ENCODE measurements at regions not wholly inside any gene's neighbourhood (a gene's known extent, or its start where the extent isn't known, plus 50 kb on each side); places are given as distances from the start of the nearest gene placed in this dataset.

GRCh38 chr5:72760259-72760658 is 56.2 kb upstream of the TNPO1 start:
- no peak overlapping the region for H3K4me3 ChIP-seq
- 39 to 100% (median 96%) methylated on average over 1 of the region's 1 CpG for WGBS, 3 donors
- DNase-seq, result no peak
- no peaks in the 10 kb centered on the region for H3K36me3 ChIP-seq
- TF ChIP-seq EP300 (IDR thresholded peaks at IDR 0.05) (no peak), POLR2A (IDR thresholded peaks at IDR 0.05) (no peak)
- no peaks in the 10 kb centered on the region for H3K4me1 ChIP-seq (ENCODE audit: insufficient read depth)
- no peaks in the 10 kb centered on the region for H3K27me3 ChIP-seq
- no peaks in the 10 kb centered on the region for H3K9me3 ChIP-seq
- H3K27ac ChIP-seq, result no peak overlapping the region
- intact Hi-C loops (cut with DNase I), result no loop called here

DNA sequence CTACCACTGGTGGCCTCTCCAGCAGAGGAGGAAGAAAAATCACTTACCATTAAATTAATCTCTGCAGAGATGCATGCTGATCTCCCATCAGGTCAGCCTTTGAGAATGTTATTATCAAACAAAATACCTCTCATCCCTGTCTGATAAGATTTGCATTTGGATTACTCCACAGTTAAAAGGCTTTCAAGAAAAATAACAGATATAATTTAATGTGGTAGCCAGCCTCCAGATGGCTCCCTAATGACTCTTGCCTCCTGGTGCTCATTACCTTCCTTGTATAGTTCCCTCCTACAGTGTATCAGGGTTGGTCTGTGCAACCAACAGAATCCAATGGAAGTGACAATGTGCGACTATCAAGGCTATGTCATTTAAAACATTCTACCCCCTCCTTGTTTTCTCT is 63.6 kb upstream of the TNPO1 start:
- H3K4me3 ChIP-seq, result no peak overlapping the region
- no peaks in the 10 kb centered on the region for H3K4me1 ChIP-seq (ENCODE audit: insufficient read depth)
- intact Hi-C loops (cut with DNase I), result no loop called here
- H3K27me3 ChIP-seq, result no peaks in the 10 kb centered on the region
- DNase-seq, result no peak
- no peaks in the 10 kb centered on the region for H3K36me3 ChIP-seq
- no peak overlapping the region for H3K27ac ChIP-seq
- WGBS, 3 donors, result 94 to 100% (median 100%) methylated on average over 1 of the region's 1 CpG
- TF ChIP-seq, protein P1, sequence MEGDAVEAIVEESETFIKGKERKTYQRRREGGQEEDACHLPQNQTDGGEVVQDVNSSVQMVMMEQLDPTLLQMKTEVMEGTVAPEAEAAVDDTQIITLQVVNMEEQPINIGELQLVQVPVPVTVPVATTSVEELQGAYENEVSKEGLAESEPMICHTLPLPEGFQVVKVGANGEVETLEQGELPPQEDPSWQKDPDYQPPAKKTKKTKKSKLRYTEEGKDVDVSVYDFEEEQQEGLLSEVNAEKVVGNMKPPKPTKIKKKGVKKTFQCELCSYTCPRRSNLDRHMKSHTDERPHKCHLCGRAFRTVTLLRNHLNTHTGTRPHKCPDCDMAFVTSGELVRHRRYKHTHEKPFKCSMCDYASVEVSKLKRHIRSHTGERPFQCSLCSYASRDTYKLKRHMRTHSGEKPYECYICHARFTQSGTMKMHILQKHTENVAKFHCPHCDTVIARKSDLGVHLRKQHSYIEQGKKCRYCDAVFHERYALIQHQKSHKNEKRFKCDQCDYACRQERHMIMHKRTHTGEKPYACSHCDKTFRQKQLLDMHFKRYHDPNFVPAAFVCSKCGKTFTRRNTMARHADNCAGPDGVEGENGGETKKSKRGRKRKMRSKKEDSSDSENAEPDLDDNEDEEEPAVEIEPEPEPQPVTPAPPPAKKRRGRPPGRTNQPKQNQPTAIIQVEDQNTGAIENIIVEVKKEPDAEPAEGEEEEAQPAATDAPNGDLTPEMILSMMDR (IDR thresholded peaks at IDR 0.05), result no peak
- TF ChIP-seq POLR2A (IDR thresholded peaks at IDR 0.05) (no peak), EP300 (IDR thresholded peaks at IDR 0.05) (no peak)
- no peaks in the 10 kb centered on the region for H3K9me3 ChIP-seq

- Histone ChIP-seq H3K4me3 (no peak overlapping the region), H3K9me3 (no peaks in the 10 kb centered on the region), H3K27ac (no peak overlapping the region), H3K4me1 (ENCODE audit: insufficient read depth) (no peaks in the 10 kb centered on the region), H3K36me3 (no peaks in the 10 kb centered on the region), H3K27me3 (no peaks in the 10 kb centered on the region)
- intact Hi-C loops (cut with DNase I), result no loop called here
- 82 to 90% (median 87%) methylated on average over 12 of the region's 12 CpGs for WGBS, 3 donors
- no peak for DNase-seq
- TF ChIP-seq EP300 (IDR thresholded peaks at IDR 0.05), result no peak
- TF ChIP-seq, protein P1 (IDR thresholded peaks at IDR 0.05), result no peak
- no peak for TF ChIP-seq POLR2A (IDR thresholded peaks at IDR 0.05)
Observed at GRCh38 chr5:72749362-72749997, 67.0 kb upstream of the TNPO1 start.

DNA sequence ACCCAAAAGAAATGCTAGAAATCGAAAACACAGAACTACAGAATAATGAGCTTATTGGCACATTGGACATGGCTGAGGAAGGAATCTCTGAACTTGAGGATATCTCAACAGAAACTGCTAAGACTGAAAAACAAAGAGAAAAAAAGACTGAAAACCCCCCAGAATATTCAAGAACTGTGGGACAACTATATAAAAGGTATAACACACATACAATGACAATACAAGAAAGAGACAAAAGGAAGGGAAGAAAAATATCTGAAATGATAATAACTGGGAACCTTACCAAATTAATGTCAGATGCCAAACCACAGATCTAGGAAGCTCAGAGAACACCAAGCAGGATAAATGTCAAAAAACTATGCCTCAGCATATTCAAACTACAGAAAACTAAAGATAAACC is 68.6 kb upstream of the TNPO1 start:
- Histone ChIP-seq H3K27me3 (no peaks in the 10 kb centered on the region), H3K4me1 (ENCODE audit: insufficient read depth) (no peaks in the 10 kb centered on the region), H3K27ac (no peak overlapping the region), H3K9me3 (no peaks in the 10 kb centered on the region), H3K4me3 (no peak overlapping the region), H3K36me3 (no peaks in the 10 kb centered on the region)
- intact Hi-C loops (cut with DNase I), result no loop called here
- TF ChIP-seq EP300 (IDR thresholded peaks at IDR 0.05) (no peak), POLR2A (IDR thresholded peaks at IDR 0.05) (no peak)
- TF ChIP-seq, protein P1 (IDR thresholded peaks at IDR 0.05), result no peak
- 95 to 98% (median 97%) methylated on average over 1 of the region's 1 CpG for WGBS, 3 donors
- DNase-seq, result no peak

DNA sequence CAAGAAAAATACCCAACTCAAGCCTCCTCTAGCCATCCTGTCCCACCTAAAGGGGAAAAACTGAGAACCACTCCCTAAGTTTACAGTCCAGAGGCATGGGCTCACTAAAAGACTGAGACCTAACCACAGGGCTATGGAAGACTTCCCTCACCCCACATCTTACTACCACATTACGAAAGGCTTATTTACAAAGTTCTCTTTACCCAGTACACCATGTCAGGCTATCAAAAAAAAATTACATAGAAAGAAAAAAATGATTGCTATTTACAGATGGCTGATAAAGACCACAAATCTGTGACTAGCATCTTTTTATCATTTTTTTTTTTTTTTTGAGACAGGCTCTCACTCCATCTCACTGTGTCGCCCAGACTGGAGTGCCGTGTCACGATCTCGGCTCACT is 69.7 kb upstream of the TNPO1 start:
- no peak for TF ChIP-seq EP300 (IDR thresholded peaks at IDR 0.05)
- no peak for TF ChIP-seq POLR2A (IDR thresholded peaks at IDR 0.05)
- TF ChIP-seq, protein P1 (IDR thresholded peaks at IDR 0.05), result no peak
- Histone ChIP-seq H3K27me3 (no peaks in the 10 kb centered on the region), H3K4me3 (no peak overlapping the region), H3K27ac (no peak overlapping the region), H3K4me1 (ENCODE audit: insufficient read depth) (no peaks in the 10 kb centered on the region), H3K9me3 (no peaks in the 10 kb centered on the region), H3K36me3 (no peaks in the 10 kb centered on the region)
- intact Hi-C loops (cut with DNase I), result no loop called here
- DNase-seq, result no peak
- WGBS, 3 donors, result 93 to 98% (median 97%) methylated on average over 5 of the region's 5 CpGs

Data from ovary (tissue), 7 donors.